Hippocampal formation (tissue), 2 donors: ENCODE measurements at regions not wholly inside any gene's neighbourhood (a gene's known extent, or its start where the extent isn't known, plus 50 kb on each side); places are given as distances from the start of the nearest gene placed in this dataset.

Source experiments
- DNase-seq, 2 donors: peaks; one replicate each; lab custom pipeline; 2025; lab: John Stamatoyannopoulos, UW

DNA sequence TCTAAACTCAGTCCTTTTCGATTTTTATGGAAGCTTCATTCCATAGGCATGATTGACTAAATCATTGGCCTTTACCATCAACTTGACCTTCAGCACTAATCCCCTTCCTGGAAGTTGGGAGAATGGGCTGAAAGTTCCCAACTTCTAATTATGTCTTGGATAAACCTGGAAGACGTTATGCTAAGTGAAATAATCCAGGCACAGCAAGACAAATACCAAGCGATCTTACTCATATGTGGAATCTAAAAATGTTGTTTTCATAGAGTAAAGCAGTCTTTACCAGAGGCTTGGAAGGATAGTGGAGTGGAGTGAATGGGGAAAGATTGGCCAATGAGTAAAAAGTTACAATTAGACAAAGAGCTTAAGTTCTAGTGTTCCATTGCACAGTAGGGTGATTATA is 1453.2 kb downstream of the PLA2G4A start:
- no peak for DNase-seq

DNA sequence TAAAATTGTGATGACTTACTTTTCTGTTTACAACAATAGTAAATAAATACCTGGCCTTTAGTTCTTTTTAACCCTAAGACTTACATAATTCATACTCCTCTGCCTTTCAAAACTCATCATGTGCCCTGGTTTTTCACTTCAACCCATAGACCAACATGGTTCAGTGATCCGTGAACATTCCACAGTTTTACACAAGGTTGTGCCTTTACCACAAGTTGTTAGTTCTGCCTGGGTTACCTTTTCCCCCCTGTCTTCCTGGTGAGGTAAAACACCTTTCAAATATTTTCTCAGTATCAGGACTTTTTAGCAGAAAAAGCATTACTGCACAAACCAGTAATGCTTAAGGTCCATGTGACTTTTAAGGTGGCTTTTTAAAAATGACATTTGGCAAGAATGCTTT is 1466.4 kb downstream of the PLA2G4A start:
- DNase-seq, result no peak

DNA sequence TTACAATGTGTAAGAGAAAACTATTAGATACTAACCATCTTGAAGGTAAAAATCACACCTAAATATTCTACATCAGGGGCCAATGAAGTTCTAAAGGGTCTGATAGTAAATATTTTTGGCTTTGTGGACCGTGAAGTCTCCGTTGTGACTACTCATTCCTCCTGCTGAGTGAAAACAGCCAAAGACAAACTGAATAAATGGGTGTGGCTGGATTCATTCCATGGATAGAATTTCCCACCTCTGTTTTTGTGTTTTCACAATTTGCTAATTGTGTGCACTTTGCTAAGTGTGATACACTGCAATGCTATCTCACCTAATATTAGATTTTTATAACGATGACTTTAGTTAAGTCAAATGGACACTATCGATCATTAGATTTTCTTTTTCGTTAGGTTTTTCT is 1474.0 kb downstream of the PLA2G4A start:
- no peak for DNase-seq

DNA sequence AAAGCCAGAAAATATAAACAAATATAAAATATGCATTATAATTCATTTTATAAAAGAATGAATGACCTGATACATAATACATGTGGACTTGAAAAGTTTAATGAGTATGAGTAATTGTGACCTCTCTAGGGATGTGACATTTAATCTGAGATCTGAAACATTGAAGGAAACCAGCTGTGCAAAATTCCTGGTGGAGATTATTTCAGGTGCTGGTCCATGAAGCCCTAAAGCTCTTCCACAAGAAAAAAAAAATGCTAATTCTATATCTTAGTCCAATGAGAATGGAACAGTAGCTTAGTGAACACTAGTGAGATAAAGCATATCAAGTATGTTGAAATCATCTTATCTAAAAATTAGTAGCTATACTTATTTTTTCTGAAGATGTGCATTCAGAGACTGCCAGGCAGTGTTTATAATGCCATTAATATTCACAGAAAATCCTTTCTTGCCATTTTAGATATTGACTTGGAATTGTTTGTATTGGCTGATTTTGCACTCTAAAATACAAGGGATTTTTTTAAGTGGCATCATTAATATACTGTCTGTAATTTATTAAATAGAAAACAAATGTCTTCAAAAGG is 1485.9 kb downstream of the PLA2G4A start:
- no peak for DNase-seq

DNA sequence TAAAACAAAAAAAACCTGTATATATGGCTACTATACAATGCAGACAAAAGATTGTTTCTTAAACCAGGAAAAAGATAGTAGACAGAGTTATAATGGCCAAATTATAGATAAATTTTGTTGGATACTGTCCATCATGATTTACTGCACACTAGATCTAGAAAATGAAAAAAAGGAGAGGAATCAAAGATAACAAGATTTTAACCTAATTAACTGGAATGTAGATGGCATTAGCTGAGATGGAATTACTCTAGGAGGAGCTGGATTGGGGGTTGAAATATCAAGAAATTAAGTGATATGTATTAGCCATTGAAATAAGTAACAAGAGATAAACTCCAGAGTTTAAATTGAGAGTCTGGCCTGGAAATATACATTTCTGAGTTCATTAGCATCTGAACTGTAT is 1489.1 kb downstream of the PLA2G4A start:
- DNase-seq, result no peak

DNA sequence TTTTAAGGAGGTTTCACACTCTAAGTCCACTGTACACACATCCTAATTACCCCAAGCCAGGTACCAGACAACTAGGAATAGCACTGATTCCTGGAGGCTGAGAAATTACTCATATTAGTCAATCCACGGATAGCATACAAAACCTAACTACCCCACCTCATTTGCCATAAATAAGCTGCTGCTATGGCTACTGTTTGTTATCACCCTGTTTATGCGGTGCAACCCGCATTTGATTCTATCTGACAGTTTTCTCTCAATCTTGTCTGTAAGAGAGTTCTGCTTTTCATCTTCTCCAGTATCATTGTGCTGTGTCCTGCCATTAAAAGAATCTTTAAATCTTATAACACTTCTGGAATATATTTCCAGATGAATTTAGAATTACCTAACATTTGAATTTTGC is 1496.5 kb downstream of the PLA2G4A start:
- DNase-seq, result no peak

DNA sequence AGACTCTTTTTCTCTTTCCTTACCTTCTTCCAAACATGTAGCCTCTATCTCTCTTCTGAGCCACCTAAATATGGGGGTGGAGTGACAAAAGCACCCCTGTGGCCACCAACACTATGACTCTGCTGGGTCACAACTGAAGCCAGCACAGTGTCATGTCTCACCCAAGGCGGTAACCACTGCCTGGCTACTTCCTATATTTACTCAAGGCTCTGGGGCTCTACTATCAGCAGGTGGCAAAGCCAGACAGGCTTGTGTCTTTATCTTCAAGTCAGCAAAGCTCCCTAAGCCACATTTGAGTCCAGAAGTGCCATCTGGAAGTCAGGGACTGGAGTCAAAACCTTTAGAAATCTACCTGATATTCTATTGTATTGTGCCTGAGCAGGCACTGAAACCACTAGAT is 1515.2 kb downstream of the PLA2G4A start:
- DNase-seq, result no peak

DNA sequence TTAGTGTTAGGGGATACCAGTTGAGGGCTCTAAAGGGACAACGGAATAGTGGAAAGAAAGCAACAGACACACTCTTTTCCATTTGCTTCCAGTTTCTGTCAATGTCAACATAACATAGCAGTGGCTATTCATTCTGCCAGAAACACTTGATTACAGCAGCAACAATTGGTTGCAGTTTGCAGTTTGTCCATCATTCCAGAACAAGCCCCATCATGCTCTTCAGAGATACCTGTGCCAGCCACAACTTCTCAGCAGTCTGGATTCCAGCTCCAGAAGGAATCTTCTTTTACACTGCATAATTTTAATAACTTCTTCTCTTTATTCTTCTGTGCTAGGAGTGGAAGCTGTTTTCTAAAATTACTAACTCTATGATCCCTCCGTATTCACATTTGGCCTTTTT is 1521.4 kb downstream of the PLA2G4A start:
- DNase-seq, result no peak

DNA sequence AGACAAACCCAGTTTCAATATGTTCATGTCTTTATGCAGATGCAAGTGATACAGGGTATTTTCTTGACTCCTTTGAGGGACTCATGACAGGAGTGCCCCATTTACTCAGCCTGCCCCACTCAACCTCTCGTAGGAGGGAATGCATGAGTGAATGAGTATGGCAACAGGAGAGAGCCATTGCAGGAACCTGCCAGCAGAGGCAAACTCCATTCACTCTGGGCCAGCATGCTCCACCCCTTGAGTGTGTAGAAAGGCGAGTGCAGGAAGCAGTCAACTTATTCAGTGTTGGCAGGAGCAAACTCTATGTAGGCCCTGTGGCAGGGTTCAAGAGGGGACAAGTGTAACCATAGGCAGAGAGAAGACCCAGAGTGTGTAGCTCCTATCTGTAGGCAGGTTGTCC is 1526.3 kb downstream of the PLA2G4A start:
- DNase-seq, result no peak

DNA sequence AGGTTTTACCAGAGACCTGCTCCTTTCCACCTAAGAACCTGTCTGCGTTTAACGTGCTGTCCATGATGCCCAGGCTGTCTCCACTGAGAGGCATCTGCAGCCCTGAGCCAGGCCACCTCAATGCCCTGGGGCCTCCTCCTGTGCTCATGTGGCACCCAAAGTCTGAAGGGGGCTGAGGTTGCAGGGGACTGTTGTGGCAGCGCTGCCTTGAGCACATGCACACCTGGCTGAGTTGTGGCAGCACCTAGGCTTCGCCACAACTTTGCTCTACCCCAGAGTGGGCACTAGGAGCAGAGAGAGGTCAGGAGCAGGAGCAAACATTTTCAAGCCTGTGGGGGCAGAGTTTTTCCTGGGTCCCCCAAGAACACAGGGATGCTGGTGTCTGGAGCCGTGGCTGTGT is 1527.1 kb downstream of the PLA2G4A start:
- no peak for DNase-seq

DNA sequence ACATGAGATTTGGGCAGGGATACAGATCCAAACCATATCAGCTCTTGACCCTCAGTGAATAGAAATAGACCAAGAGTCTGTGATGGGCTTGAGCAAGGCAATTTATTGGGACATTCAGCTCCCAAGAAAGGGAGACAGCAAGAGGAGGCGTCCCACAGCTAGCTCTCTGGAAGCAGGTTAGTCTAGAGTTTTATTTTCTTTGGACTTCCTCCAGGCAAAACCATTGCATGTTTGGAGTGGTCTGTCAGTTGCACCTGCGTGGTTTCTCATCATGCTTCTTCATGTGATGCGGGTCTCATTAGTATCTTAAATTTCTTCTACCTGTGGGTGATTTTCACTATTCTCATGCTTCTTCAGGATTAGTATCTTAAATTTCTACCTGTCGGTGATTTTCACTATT is 1530.6 kb downstream of the PLA2G4A start:
- DNase-seq, result no peak

DNA sequence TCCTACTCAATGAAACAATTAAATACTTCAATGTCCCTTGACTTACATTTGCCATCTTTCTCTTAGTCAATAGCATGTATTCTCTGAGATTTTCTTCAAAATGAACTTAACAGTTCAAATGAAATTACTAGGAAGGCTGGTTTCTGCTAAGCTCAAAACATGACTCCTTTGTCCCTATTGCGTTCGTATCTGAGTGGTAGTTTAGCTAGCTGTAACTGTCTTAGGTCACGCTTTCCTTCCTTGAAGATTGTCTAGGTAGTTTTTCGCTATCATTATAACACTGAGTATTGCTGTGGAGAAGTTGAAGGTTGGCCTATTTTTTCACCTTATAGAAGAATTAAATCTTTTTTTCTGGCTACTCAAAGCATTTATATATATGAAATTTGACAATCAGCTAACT is 1535.2 kb downstream of the PLA2G4A start:
- DNase-seq, result no peak

DNA sequence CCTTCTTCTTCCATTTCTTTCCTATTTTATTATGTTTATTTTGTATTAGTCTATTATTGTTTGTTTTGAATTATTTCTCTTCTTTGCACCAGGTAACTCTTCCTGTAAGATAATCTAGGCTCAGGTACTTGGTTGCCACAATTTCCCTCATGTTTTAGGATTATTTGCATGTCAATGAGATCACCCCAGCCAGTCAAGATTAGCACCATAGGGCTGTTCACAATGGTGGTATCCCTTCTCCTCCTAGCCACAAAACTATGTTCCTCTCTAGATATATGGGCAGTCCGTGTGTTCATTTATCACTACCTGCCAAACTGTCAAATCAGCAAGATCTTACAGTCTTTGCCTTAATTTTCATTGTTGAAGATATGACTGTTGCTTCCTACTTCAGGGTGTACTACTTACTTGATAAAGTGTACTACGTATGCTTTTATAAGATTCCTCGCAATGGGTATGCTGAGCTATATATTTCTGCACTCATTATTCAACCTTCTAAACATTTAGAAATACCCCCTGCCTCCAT is 1536.2 kb downstream of the PLA2G4A start:
- no peak for DNase-seq

DNA sequence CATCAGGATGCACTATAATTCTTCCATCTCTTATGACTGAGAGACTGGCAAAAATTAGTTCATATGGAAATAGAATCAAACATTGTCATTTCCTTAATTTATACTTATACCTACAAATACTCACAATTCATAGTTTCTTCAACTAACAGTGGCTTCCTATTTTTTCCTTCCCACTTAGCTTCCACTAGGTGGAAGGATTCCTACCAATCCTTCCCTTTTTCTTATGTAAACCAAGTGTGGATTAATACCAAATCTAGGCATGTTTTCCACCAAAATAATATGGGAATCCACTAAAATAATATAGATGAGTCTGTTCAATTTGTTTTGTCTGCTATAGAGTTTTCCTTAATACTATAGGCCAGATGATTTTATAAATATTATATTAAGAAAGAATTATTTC is 1537.1 kb downstream of the PLA2G4A start:
- no peak for DNase-seq

DNA sequence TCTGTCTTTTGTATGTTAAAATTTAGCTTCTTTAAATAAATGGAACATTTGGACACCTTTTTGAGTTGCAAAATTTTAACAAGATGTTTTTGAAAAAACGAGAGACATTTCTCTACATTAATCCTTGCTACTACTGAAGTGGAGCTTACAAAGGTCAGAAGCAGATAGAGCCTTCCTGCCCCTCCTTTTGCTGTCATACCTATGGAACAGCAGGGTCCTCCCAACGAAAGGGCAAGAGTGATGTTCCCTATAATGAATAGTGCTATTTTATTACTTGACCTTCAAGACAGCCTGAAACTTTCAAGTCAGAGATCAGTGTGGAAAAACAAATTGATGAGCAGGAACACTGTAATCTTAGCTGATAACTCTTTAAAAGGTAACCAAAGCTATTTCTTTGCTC is 1538.9 kb downstream of the PLA2G4A start:
- no peak for DNase-seq

DNA sequence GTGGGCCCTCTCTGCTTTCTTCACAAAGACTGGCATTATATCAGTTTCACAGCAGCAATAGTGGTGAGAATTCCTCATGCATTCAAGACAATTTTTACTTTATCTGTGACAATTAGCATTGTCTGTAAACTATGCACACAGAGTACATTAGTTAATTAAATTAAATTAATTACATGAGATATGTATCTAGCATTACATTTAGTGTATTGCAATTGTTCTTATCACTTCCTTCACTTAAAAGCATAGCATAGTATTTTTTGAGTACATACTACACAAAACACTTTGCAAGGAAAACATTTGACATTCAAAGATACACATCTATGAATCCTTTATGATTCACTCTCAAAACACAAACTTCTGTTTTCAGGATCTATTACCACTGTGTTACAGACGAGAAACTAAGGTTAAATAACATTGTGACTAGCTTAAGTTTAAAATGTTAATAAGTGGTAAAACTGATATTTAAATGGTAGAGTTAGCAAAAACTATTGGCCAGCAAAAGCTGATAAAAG is 1542.6 kb downstream of the PLA2G4A start:
- no peak for DNase-seq

DNA sequence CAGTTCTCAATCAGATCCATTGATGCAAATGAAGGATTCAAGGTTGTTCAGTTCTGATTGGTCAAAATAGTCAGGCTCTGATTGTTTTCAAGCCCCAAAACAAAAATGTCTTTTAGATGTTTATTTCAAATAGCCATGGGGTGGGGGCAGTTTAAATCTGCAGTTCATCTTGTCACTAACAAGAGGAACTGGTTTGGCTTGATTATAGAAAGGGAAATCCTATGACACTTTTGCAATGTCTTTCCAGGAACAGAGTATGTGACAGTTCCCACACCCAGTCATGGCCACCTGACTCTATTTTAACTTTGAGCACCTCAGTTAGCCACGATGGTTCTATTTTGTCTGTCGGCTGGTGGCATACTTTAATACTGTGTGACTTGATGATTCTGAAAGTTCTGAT is 1544.1 kb downstream of the PLA2G4A start:
- no peak for DNase-seq

DNA sequence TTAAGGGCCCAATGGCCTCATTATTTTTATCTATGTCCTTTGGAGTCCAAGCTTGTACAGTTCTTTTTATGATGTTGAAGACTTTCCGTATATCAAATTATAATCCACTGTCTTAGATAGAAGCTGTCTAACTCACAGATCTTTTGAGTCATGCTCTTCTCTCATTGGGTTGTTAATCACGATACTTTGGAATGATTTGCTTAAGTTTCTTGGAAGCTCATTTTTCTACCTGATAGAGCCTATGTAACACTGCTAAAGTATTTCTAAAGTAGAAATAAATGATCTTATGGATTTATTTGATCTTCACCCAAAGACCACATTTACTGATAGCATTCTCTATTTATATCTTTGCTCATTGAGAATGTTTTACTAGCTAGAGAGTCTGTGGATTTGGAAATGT is 1554.1 kb downstream of the PLA2G4A start:
- no peak for DNase-seq

DNA sequence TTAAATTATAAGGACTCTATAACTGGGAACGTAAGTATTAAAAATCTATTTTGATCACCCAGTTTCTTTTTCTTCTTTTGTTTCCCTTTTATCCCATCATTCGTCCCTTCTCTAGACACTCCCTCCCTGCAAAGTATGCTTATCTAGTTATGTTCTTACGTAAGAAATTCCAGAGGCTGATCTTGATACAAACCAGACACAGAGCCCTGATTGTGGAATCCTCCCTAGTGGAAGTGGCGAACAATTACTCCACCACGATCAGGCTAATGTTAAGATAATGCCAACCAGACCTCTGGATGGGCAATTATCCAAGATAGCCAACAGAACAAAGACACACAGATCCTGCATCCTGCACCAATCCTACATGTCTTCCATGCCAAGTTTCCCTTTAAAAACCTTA is 1557.4 kb downstream of the PLA2G4A start:
- DNase-seq, result no peak

DNA sequence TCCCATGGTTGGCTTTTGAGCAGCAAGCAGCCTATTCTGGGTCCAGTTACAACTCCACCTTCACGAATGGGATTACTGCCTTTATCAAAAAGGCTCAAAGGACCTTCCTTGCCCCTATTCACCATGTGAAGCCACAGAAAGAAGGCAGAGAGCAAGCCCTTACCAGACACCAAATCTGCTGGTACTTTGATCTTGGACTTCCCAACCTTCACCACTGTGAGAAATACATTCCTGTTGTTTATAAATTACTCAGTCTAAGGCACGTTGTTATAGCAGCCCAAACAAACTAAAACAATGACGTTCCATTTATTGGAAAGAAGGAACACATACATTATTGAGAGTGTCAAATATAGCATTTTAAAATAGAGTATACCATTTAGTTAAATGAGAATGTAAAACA is 1557.9 kb downstream of the PLA2G4A start:
- no peak for DNase-seq

DNA sequence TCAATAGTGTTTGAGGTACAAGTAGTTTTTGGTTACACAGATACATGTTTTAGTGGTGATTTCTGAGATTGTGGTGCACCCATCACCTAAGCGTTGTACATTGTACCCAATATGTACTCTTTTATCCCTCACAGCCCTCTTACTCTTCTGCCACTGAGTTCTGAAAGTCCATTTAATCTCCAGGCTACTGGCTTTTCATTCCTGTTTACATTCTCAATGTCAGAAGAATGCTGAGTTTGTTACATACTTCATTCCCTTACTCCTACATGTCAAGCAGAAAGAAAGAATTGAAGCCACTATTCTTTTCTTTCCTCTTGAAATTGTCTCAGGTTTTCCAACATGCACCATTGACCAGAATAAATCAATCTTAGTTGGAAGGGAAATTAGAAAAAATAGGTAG is 1565.9 kb downstream of the PLA2G4A start:
- no peak for DNase-seq

DNA sequence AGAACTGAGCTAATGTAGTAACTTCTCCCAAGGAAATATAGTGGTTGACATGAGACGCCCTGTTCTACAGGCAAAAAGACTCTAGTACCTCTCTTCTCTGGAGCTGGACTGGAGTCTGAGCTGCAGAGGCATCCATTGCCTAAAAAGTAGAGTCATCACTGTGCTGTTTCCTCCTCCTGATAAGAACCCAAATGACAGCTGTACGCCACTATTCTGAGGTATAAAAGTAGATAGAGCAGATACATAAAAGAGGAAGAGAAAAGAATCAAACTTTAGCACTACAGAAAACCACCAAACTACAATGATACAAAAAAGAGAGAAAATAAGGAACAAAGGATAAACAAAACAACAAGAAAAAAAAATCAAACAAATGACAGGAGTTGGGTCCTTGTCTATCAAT is 1568.8 kb downstream of the PLA2G4A start:
- no peak for DNase-seq

DNA sequence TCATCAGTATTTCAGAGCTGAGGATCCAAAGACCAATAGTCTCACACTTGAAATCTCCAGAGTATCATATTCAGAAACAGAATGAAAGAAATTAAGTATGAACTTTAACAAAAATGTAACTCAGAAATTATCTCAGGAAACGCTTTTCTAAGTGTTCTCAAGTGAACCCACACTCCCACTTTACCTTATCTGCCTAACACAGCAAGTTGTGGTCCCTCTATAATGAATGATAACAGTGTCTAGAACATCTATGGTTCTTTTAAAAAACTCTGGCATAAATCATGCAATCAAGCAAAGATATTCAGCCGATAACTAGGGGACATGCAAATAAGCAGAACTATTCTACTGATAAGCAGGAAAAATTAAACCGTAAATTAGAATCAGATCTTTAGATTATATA is 1574.2 kb downstream of the PLA2G4A start:
- DNase-seq, result no peak

DNA sequence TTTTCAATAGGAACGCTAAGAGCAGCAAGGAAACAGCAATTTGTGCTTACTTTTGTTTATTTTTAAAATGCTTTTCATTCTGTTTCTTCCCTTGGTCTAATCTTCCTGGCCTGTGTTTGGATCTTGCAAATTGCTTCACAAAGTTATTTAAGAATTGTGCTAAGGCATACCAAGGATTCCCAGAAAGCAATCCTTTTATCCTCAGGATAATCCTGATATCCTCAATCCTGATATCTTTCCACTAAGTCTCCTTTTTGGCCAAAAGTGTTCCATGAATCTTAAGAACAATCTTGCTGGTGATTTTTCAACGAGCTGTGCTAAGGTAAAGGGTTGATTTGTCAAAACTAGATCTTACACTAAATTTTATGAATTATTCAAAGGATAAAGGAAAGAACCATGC is 1577.9 kb downstream of the PLA2G4A start:
- DNase-seq, result no peak
